Heart left ventricle (tissue), 16 donors: ENCODE measurements at regions not wholly inside any gene's neighbourhood (a gene's known extent, or its start where the extent isn't known, plus 50 kb on each side); places are given as distances from the start of the nearest gene placed in this dataset.

Experiments
- ATAC-seq, 4 donors: fragments of 200-7000 bp; cut with Tn5 transposase; one replicate each; pipeline ENCODE4 v1.9.1; 2020 to 2022; ENCODE audit warnings: moderate library complexity in 4 of 4, mild to moderate bottlenecking in 3 of 4, moderate number of reproducible peaks in 1 of 4
- DNase-seq, 5 donors: peaks; one replicate each; pipeline ENCODE4 v3.0.0-alpha.2; 2020
- H3K27ac ChIP-seq, 12 donors: fragments of 200-600 bp; sonication (generic) in 4 of 12; one replicate each; pipeline versions ENCODE4 v1.5.0 to v1.8.0; 2016 to 2022; ENCODE audit warnings: mild to moderate bottlenecking in 2 of 12
- H3K27me3 ChIP-seq, 9 donors: fragments of 200-600 bp; sonication (generic) in 2 of 9; one replicate each; pipeline versions ENCODE4 v1.5.1 to v1.8.0; 2016 to 2022; ENCODE audit warnings: mild to moderate bottlenecking in 3 of 9
- H3K36me3 ChIP-seq, 9 donors: fragments of 200-600 bp; sonication (generic) in 2 of 9; one replicate each; pipeline versions ENCODE4 v1.5.0 to v1.8.0; 2018 to 2022; ENCODE audit warnings: mild to moderate bottlenecking in 2 of 9
- H3K4me1 ChIP-seq, 12 donors: fragments of 200-600 bp; sonication (generic) in 4 of 12; one replicate each; pipeline versions ENCODE4 v1.5.0 to v1.8.0; 2016 to 2022; ENCODE audit warnings: mild to moderate bottlenecking in 3 of 12
- H3K4me3 ChIP-seq, 12 donors: fragments of 200-600 bp; sonication (generic) in 4 of 12; one replicate each; pipeline versions ENCODE4 v1.5.0 to v1.8.0; 2017 to 2022; ENCODE audit warnings: mild to moderate bottlenecking in 9 of 12, moderate library complexity in 4 of 12
- H3K9me3 ChIP-seq, 12 donors: fragments of 200-600 bp; sonication (generic) in 4 of 12; one replicate each; pipeline versions ENCODE4 v1.5.0 to v1.8.0; 2016 to 2022; ENCODE audit warnings: mild to moderate bottlenecking in 1 of 12
- CTCF ChIP-seq, 12 donors: fragments of 200-600 bp; sonication (generic) in 4 of 12; IDR thresholded peaks; one replicate each; pipeline versions ENCODE4 v1.5.0 to v1.8.0; 2018 to 2022; ENCODE audit warnings: antibody characterized with exemption in 12 of 12, mild to moderate bottlenecking in 5 of 12
- POLR2A ChIP-seq, 2 donors: fragments of 450-650 bp; IDR thresholded peaks; one replicate each; pipeline ENCODE4 v1.6.1; 2017; ENCODE audit warnings: antibody characterized with exemption in 2 of 2, mild to moderate bottlenecking in 2 of 2, moderate library complexity in 2 of 2
- WGBS, 4 donors: extraction: QIAGEN DNeasy Blood & Tissue Kit in 2 of 4; methylation state at CpG; one replicate each; pipeline versions ENCODE4 v1.1.5 to v1.1.7; 2013 to 2018; 5-methylcytosine and 5-hydroxymethylcytosine counted together
- intact Hi-C, 10 donors: fragments of 100-400 bp; cut with DNase I; formaldehyde crosslinking; loops; one replicate each; pipeline versions ENCODE4 v1.11.1 to v1.14.2; 2022
- donor health status: ischemic (EF 13 %, LVEDD 7.1; RV severe dilation, severe dysfunction).
- donor health status: healthy with polysubstance abuse.
- donor health status: DM: no; HTN: yes; CAD: no.
- donor health status: DM: no; HTN: no; CAD: no.
- donor health status: ischemic (EF 25% LVEDD 6.9; RV normal size, moderate dysfunction).
- donor health status: ischemic (EF 25% LVEDD 5.7; RV mildly dilated, moderate dysfunction).
- donor health status: healthy.
- donor health status: DM: yes; HTN: yes; CAD: no.
- donor health status: ischemic (EF 35%, LVEDD 5.7; RV mildly dilated, moderate dysfunction).
- donor health status: nonischemic (EF 11% LVEDD 7.7; RV severe dilation, severe dysfunction).
- donor health status: DM: yes; HTN: yes; CAD: no.
- donor health status: PGD.
- donor health status: ischemic (EF 29% LVEDD 5.4; RV normal size, mild dysfunction).
- donor health status: nonischemic (EF 23%, LVEDD 6.1; RV moderate dilation, normal function).

- Histone ChIP-seq H3K27ac (no peak overlapping the region), H3K27me3 (no peaks in the 10 kb centered on the region), H3K9me3 (no peaks in the 10 kb centered on the region), H3K4me3 (no peak overlapping the region), H3K4me1 (no peaks in the 10 kb centered on the region), H3K36me3 (no peaks in the 10 kb centered on the region)
- intact Hi-C loops: no loop called here
- no peak for TF ChIP-seq POLR2A (IDR thresholded peaks at IDR 0.05)
- no peak for TF ChIP-seq CTCF (IDR thresholded peaks at IDR 0.05)
- no peak for ATAC-seq
- no peak for DNase-seq
- WGBS, 4 donors: 51 to 83% (median 61%) methylated on average over 3 of the region's 3 CpGs
These were observed 98.1 kb upstream of the SV2C start for GRCh38 chr5:75985077-75985476.

DNA sequence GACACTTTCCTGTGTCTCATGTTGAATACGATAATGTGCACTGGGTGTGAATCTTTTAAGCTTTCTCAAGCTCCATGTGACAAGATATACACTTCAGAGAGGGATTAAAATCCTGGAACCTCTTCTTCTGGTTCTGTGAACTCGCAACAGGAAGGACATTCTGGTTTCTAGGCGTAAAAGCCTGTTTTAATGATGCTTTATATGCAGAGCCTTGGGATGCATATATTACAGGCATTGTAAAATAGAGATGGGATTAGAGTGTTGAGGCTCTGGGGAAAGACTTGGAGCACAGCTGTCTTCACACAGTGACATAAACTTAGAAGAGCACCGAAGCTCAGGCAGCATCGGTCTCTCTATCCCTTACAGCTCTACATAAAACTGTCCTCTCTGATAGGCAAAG lies 107.7 kb upstream of the SV2C start:
- Histone ChIP-seq H3K27ac (no peak overlapping the region), H3K4me3 (no peak overlapping the region), H3K4me1 (no peaks in the 10 kb centered on the region), H3K36me3 (no peaks in the 10 kb centered on the region), H3K27me3 (no peaks in the 10 kb centered on the region), H3K9me3 (no peaks in the 10 kb centered on the region)
- intact Hi-C loops: no loop called here
- 73 to 86% (median 81%) methylated on average over 5 of the region's 5 CpGs for WGBS, 4 donors
- DNase-seq (no peak), ATAC-seq (no peak)
- TF ChIP-seq CTCF (IDR thresholded peaks at IDR 0.05) (no peak), POLR2A (IDR thresholded peaks at IDR 0.05) (no peak)

DNA sequence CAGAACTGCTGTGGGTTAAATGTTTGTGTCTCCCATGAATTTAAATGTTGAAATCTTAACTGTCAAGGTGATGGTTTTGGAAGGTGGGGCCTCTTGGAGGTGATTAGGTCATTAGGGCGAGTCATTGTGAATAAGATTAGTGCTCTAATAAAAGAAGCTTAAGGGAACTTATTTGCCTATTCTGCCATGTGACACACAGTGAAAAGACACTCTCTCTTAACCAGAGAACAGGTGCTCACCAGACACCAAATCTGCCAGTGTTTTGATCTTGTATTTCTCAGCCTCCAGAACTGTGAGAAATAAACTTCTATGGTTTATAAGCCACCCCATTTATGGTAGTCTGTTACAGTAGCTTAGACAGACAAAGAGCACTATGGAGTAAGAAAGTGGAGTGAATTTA lies 117.9 kb upstream of the SV2C start:
- ATAC-seq (no peak), DNase-seq (no peak)
- intact Hi-C loops: no loop called here
- Histone ChIP-seq H3K36me3 (no peaks in the 10 kb centered on the region), H3K4me3 (no peak overlapping the region), H3K27me3 (no peaks in the 10 kb centered on the region), H3K9me3 (peaks cover 0 to 5% (median 0%) of the 10 kb centered on the region in 12 donors), H3K27ac (no peak overlapping the region), H3K4me1 (no peaks in the 10 kb centered on the region)
- WGBS, 4 donors: 50 to 59% (median 58%) methylated on average over 1 of the region's 1 CpG
- TF ChIP-seq CTCF (IDR thresholded peaks at IDR 0.05) (no peak), POLR2A (IDR thresholded peaks at IDR 0.05) (no peak)

- WGBS, 4 donors: 80 to 87% (median 87%) methylated on average over 2 of the region's 2 CpGs
- intact Hi-C loops: no loop called here
- Histone ChIP-seq H3K4me3 (no peak overlapping the region), H3K27me3 (no peaks in the 10 kb centered on the region), H3K9me3 (peaks cover 0 to 3% (median 0%) of the 10 kb centered on the region in 12 donors), H3K4me1 (no peaks in the 10 kb centered on the region), H3K27ac (no peak overlapping the region), H3K36me3 (no peaks in the 10 kb centered on the region)
- ATAC-seq (no peak), DNase-seq (no peak)
- TF ChIP-seq POLR2A (IDR thresholded peaks at IDR 0.05) (no peak), CTCF (IDR thresholded peaks at IDR 0.05) (no peak)
These were observed 119.2 kb upstream of the SV2C start for GRCh38 chr5:75964008-75964407.
